Body of pancreas (tissue), 4 donors: ENCODE measurements at regions not wholly inside any gene's neighbourhood (a gene's known extent, or its start where the extent isn't known, plus 50 kb on each side); places are given as distances from the start of the nearest gene placed in this dataset.

Experiments
- POLR2A ChIP-seq, 3 donors: fragments of 450-650 bp; IDR thresholded peaks; one replicate each; pipeline ENCODE4 v1.6.1; 2016; ENCODE audit warnings: antibody characterized with exemption in 3 of 3, mild to moderate bottlenecking in 2 of 3
- TF ChIP-seq, protein P1 (sequence below), 7 experiments: fragments of 450-650 bp in 4 of 7; fragments of 200-600 bp in 3 of 7; sonication (generic) in 3 of 7; IDR thresholded peaks; one replicate each; pipeline ENCODE4 v1.5.1; 2016 to 2019; ENCODE audit warnings: antibody characterized with exemption in 7 of 7

- TF ChIP-seq, protein P1, sequence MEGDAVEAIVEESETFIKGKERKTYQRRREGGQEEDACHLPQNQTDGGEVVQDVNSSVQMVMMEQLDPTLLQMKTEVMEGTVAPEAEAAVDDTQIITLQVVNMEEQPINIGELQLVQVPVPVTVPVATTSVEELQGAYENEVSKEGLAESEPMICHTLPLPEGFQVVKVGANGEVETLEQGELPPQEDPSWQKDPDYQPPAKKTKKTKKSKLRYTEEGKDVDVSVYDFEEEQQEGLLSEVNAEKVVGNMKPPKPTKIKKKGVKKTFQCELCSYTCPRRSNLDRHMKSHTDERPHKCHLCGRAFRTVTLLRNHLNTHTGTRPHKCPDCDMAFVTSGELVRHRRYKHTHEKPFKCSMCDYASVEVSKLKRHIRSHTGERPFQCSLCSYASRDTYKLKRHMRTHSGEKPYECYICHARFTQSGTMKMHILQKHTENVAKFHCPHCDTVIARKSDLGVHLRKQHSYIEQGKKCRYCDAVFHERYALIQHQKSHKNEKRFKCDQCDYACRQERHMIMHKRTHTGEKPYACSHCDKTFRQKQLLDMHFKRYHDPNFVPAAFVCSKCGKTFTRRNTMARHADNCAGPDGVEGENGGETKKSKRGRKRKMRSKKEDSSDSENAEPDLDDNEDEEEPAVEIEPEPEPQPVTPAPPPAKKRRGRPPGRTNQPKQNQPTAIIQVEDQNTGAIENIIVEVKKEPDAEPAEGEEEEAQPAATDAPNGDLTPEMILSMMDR (IDR thresholded peaks at IDR 0.05) = no peak
- TF ChIP-seq POLR2A (IDR thresholded peaks at IDR 0.05) = no peak
Measured at GRCh38 chr13:22077764-22078163, 406.9 kb downstream of the FGF9 start.
